ENCODE measurements at regions not wholly inside any gene's neighbourhood (a gene's known extent, or its start where the extent isn't known, plus 50 kb on each side); places are given as distances from the start of the nearest gene placed in this dataset.

- H3K27ac Mint-ChIP-seq, result no peak overlapping the region
- no peak overlapping the region for H3K4ac ChIP-seq (ENCODE audit: low read depth, low read length)
- H3K18ac ChIP-seq (ENCODE audit: insufficient read length, low read depth, low read length), result no peak overlapping the region
- H3K23me2 ChIP-seq (ENCODE audit: insufficient read length, low read depth, low read length, poor library complexity, severe bottlenecking), result no peaks in the 10 kb centered on the region
- no peak overlapping the region for H2BK12ac ChIP-seq (ENCODE audit: insufficient read length, low read depth, low read length)
- no peaks in the 10 kb centered on the region for H4K20me1 ChIP-seq (ENCODE audit: control insufficient read depth, insufficient read depth, insufficient read length)
- H2BK15ac ChIP-seq (ENCODE audit: low read depth, low read length), result no peak overlapping the region
- no peak overlapping the region for H3K14ac ChIP-seq (ENCODE audit: insufficient read depth, low read length)
- H2BK5ac ChIP-seq (ENCODE audit: insufficient read length, low read length), result no peak overlapping the region
- H3K79me2 ChIP-seq (ENCODE audit: insufficient read depth, low read length), result no peaks in the 10 kb centered on the region
- H3K9ac ChIP-seq (ENCODE audit: extremely low read depth, insufficient read length, low read length), result no peak overlapping the region
- H2BK120ac ChIP-seq (ENCODE audit: low read depth, low read length, poor library complexity, severe bottlenecking), result no peak overlapping the region
- H3K4me3 Mint-ChIP-seq, result no peak overlapping the region
- H2AK5ac ChIP-seq (ENCODE audit: insufficient read length, low read length), result no peak overlapping the region
- no peaks in the 10 kb centered on the region for H3K27me3 ChIP-seq (ENCODE audit: insufficient read depth, low read length)
- H2AFZ ChIP-seq (ENCODE audit: low read length), result no peak overlapping the region
- H3K4me1 Mint-ChIP-seq, result no peaks in the 10 kb centered on the region
- no peaks in the 10 kb centered on the region for H3K36me3 Mint-ChIP-seq (ENCODE audit: insufficient read depth in 1 of 3, low read depth in 3 of 3)
- no peak overlapping the region for H3K23ac ChIP-seq (ENCODE audit: insufficient read length, low read depth, low read length)
- no peak overlapping the region for H4K8ac ChIP-seq (replicated peaks; ENCODE audit: insufficient read length, low read depth, low read length)
- H3K56ac ChIP-seq (ENCODE audit: insufficient read length, low read depth, low read length), result no peak overlapping the region
- H3K9me3 Mint-ChIP-seq, result no peaks in the 10 kb centered on the region; a peak in 1 of 5 replicates
- WGBS (ENCODE audit: extremely low coverage, insufficient read length, low lambda C conversion rate), result no CpG with 5 or more reads among the region's 2 CpGs
- no peaks in the 10 kb centered on the region for H3K9me3 ChIP-seq (ENCODE audit: control insufficient read depth, low read depth, low read length)
- no peak overlapping the region for H2BK20ac ChIP-seq (ENCODE audit: low read depth, low read length, poor library complexity, severe bottlenecking)
- H3K27ac ChIP-seq (ENCODE audit: insufficient read length, low read depth, low read length), result no peak overlapping the region
- no peak overlapping the region for H3T11ph ChIP-seq (ENCODE audit: low read length)
- no peak overlapping the region for H4K5ac ChIP-seq (ENCODE audit: insufficient read length, low read depth, low read length)
- H4K91ac ChIP-seq (ENCODE audit: insufficient read length, low read depth, low read length), result no peak overlapping the region
- no peak for DNase-seq
- no peaks in the 10 kb centered on the region for H3K4me1 ChIP-seq (ENCODE audit: insufficient read depth, low read length)
- no peaks in the 10 kb centered on the region for H3K79me1 ChIP-seq (ENCODE audit: insufficient read depth, low read depth, low read length, poor library complexity, severe bottlenecking)
- no peaks in the 10 kb centered on the region for H3K27me3 Mint-ChIP-seq (ENCODE audit: low read depth)
- TF ChIP-seq CTCF (conservative IDR thresholded peaks at IDR 0.05), result no peak
- H3K4me2 ChIP-seq (ENCODE audit: insufficient read depth, insufficient read length, low read length), result no peak overlapping the region
These were observed 227.1 kb downstream of the SH2D1A start for GRCh38 chrX:124573468-124573867.
